IMR-90 (cell line): ENCODE measurements at regions not wholly inside any gene's neighbourhood (a gene's known extent, or its start where the extent isn't known, plus 50 kb on each side); places are given as distances from the start of the nearest gene placed in this dataset.

Experiments used
- ATAC-seq: fragments of 200-7000 bp; cut with Tn5 transposase; 2 replicates; pipeline ENCODE4 v1.9.1; 2020; ENCODE audit warnings: low read depth, mild to moderate bottlenecking, moderate library complexity
- BruUV-seq: library from RNA; stranded (reverse); fragments of 400-500 nt; replicated peaks from 2 replicates; lab custom pipeline; 2021; lab: Mats Ljungman, UMichigan
- CTCF ChIA-PET: fragments of 300-600 bp; formaldehyde crosslinking; extraction: SDS; loops from one replicate; lab custom pipeline; 2021; ENCODE audit warnings: antibody characterized with exemption; lab: Yijun Ruan, JAX
- POLR2A ChIA-PET: fragments of 300-600 bp; sonication (Branson Sonifier 250); formaldehyde crosslinking; loops from one replicate; lab custom pipeline; 2022; ENCODE audit warnings: antibody characterized with exemption; ENCODE audit not compliant: unreplicated experiment; lab: Charles Lee
- DNase-seq: peaks from one replicate; pipeline ENCODE4 v3.0.0; 2013
- H2AFZ ChIP-seq: replicated peaks from 2 replicates; pipeline ENCODE3; 2013; ENCODE audit warnings: low read length, mild to moderate bottlenecking; ENCODE audit not compliant: poor library complexity
- H2AK5ac ChIP-seq: 2 replicates; pipeline ENCODE4 v1.6.1; 2013; ENCODE audit warnings: low read depth, low read length, inconsistent platforms
- H2AK9ac ChIP-seq: replicated peaks from 2 replicates; pipeline ENCODE3; 2013; ENCODE audit warnings: mild to moderate bottlenecking, low read depth, low read length, moderate library complexity; ENCODE audit not compliant: poor library complexity
- H2BK120ac ChIP-seq: 2 replicates; pipeline ENCODE4 v1.6.1; 2013; ENCODE audit warnings: low read depth, low read length, inconsistent platforms
- H2BK15ac ChIP-seq: 3 replicates; pipeline ENCODE4 v1.6.1; 2013; ENCODE audit warnings: low read depth, low read length, inconsistent platforms
- H2BK20ac ChIP-seq: 2 replicates; pipeline ENCODE4 v1.6.1; 2013; ENCODE audit warnings: low read depth, mild to moderate bottlenecking, inconsistent platforms, low read length, moderate library complexity
- H2BK5ac ChIP-seq: 2 replicates; pipeline ENCODE4 v1.6.1; 2013; ENCODE audit warnings: mild to moderate bottlenecking, low read depth, low read length, inconsistent platforms; ENCODE audit not compliant: poor library complexity, severe bottlenecking
- H3K14ac ChIP-seq: replicated peaks from 2 replicates; pipeline ENCODE4 v1.6.1; 2013; ENCODE audit warnings: low read depth, low read length, inconsistent platforms
- H3K18ac ChIP-seq: 2 replicates; pipeline ENCODE4 v1.6.1; 2013; ENCODE audit warnings: low read depth, low read length, control low read depth
- H3K23ac ChIP-seq: 2 replicates; pipeline ENCODE4 v1.6.1; 2013; ENCODE audit warnings: low read depth, low read length, inconsistent platforms
- H3K27ac ChIP-seq: 2 replicates; pipeline ENCODE4 v1.5.1; 2013; ENCODE audit warnings: mild to moderate bottlenecking, control low read depth, low read length; ENCODE audit not compliant: insufficient read depth
- H3K27me3 ChIP-seq: 2 replicates; pipeline ENCODE4 v1.6.1; 2013; ENCODE audit warnings: low read length; ENCODE audit not compliant: control insufficient read depth, insufficient read depth
- H3K36me3 ChIP-seq: 2 replicates; pipeline ENCODE4 v1.6.1; 2013; ENCODE audit warnings: low read length, mixed read lengths; ENCODE audit not compliant: control insufficient read depth, insufficient read depth
- H3K4ac ChIP-seq: 2 replicates; pipeline ENCODE4 v1.6.1; 2013; ENCODE audit warnings: low read depth, low read length, inconsistent platforms
- H3K4me1 ChIP-seq: 2 replicates; pipeline ENCODE4 v1.6.1; 2013; ENCODE audit warnings: low read length, mixed read lengths; ENCODE audit not compliant: control insufficient read depth, insufficient read depth
- H3K4me2 ChIP-seq: 2 replicates; pipeline ENCODE4 v1.6.1; 2013; ENCODE audit warnings: low read depth, mild to moderate bottlenecking, control low read depth, low read length, moderate library complexity
- H3K4me3 ChIP-seq: 2 replicates; pipeline ENCODE4 v1.5.1; 2013; ENCODE audit warnings: low read depth, mild to moderate bottlenecking, control low read depth, low read length, moderate library complexity; ENCODE audit not compliant: insufficient read depth
- H3K56ac ChIP-seq: 2 replicates; pipeline ENCODE4 v1.6.1; 2013; ENCODE audit warnings: low read length, inconsistent platforms; ENCODE audit not compliant: insufficient read depth; ENCODE audit errors: extremely low read depth
- H3K79me1 ChIP-seq, 2 experiments: 2 replicates each; pipeline ENCODE4 v1.6.1; 2013; ENCODE audit warnings: low read length in 2 of 2, inconsistent platforms in 1 of 2, low read depth in 1 of 2
- H3K9ac ChIP-seq: 2 replicates; pipeline ENCODE4 v1.6.1; 2013; ENCODE audit warnings: low read depth, low read length, control low read depth
- H3K9me1 ChIP-seq: 2 replicates; pipeline ENCODE4 v1.6.1; 2013; ENCODE audit warnings: low read length, inconsistent platforms; ENCODE audit not compliant: insufficient read depth
- H3K9me3 ChIP-seq: 2 replicates; pipeline ENCODE4 v1.6.1; 2013; ENCODE audit warnings: low read length; ENCODE audit not compliant: control insufficient read depth, insufficient read depth
- H4K20me1 ChIP-seq: 2 replicates; pipeline ENCODE4 v1.6.1; 2013; ENCODE audit warnings: low read length, inconsistent platforms; ENCODE audit not compliant: insufficient read depth
- H4K5ac ChIP-seq: 2 replicates; pipeline ENCODE4 v1.6.1; 2013; ENCODE audit warnings: mild to moderate bottlenecking, low read depth, low read length, control low read depth
- H4K8ac ChIP-seq, 2 experiments: 2 replicates each; pipeline ENCODE4 v1.6.1; 2013; ENCODE audit warnings: low read depth in 2 of 2, low read length in 2 of 2, control low read depth in 1 of 2, inconsistent platforms in 1 of 2
- H4K91ac ChIP-seq: 2 replicates; pipeline ENCODE4 v1.6.1; 2013; ENCODE audit warnings: low read depth, low read length, inconsistent platforms; ENCODE audit not compliant: insufficient read depth
- MAZ ChIP-seq: IDR thresholded peaks from 2 replicates; pipeline ENCODE4 v1.6.1; 2012; ENCODE audit warnings: low read depth, mild to moderate bottlenecking, low read length, improper control_type of control experiment, moderate library complexity, borderline replicate concordance
- WGBS, 2 experiments: methylation state at CpG; one replicate each; pipeline versions ENCODE4 v1.1.5 to v1.1.7; 2013; ENCODE audit warnings: missing lambda C conversion rate in 2 of 2; ENCODE audit not compliant: insufficient read length in 1 of 2; ENCODE audit errors: extremely low coverage in 2 of 2; 5-methylcytosine and 5-hydroxymethylcytosine counted together
- dilution Hi-C: fragments of 300-500 bp; cut with HindIII; formaldehyde crosslinking; loops from one replicate; pipeline ENCODE4 v1.14.3; 2018; ENCODE audit warnings: low sequenced_read_pairs; ENCODE audit not compliant: unreplicated experiment
- in situ Hi-C: fragments of 300-500 bp; cut with MboI; formaldehyde crosslinking; loops from 3 replicates; pipeline ENCODE4 v1.14.3; 2019; ENCODE audit warnings: low sequenced_read_pairs, inconsistent platforms, mixed read lengths
- intact Hi-C: fragments of 100-400 bp; cut with micrococcal nuclease; formaldehyde crosslinking; loops from 2 replicates; pipeline ENCODE4 v1.10.0; 2022

DNA sequence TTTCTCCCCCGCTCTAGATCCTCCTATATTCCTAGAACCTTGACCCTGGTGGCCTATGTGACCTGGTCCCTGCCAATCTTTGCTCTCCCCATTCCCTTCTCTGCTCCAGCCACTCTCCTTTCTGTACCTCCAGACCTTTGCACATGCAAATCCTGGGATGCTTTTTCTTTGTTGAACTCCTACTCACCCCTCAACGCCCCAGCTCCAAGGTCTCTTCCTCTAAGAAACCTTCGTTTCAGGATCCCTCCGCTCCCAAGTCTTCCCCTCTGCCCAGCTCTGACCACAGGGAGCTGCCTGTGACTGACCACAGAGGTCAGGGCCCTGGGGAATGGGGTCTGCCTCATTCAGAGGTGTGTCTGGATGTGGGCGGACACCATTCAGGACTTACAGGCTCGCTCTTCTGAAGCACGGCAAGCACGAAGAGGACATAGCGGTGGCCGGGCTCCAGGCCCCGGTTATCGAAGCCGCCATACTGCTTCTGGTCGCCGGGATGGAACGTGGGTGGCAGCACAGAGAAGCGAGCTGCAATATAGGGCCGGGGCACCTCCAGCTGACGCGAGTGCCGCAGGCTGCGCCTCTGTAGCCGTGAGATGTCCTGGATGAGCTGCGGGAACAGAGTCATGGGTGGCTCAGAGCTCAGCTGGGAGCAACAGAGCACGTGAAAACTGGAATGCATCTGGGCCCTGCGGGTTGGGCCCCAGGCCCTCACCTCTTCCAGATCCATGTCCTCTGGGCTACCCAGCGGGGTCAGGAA, 120.9 kb downstream of the PTPRS start:
- no peak overlapping the region for H2AK5ac ChIP-seq
- WGBS, 2 experiments: 96% methylated on average over 18 of the region's 27 CpGs; no CpG with 5 or more reads in 1 of the 2 experiments
- CTCF ChIA-PET: no interaction called here

More for the DNA sequence above, 120.9 kb downstream of the PTPRS start:
- Histone ChIP-seq H2BK120ac (no peak overlapping the region), H3K27me3 (no peaks in the 10 kb centered on the region), H3K9me1 (peaks cover 6% of the 10 kb centered on the region), H4K5ac (no peak overlapping the region), H3K27ac (no peak overlapping the region), H2AFZ (no peak overlapping the region), H3K56ac (no peak overlapping the region), H3K4me1 (no peaks in the 10 kb centered on the region), H2BK15ac (no peak overlapping the region), H3K9ac (no peak overlapping the region), H3K4me2 (no peak overlapping the region), H4K91ac (no peak overlapping the region), H3K36me3 (peaks cover 71% of the 10 kb centered on the region), H3K23ac (no peak overlapping the region), H4K8ac (no peak overlapping the region), H3K4me3 (no peak overlapping the region), H4K20me1 (no peaks in the 10 kb centered on the region), H3K14ac (no peak overlapping the region), H2BK5ac (no peak overlapping the region), H3K4ac (no peak overlapping the region), H3K9me3 (no peaks in the 10 kb centered on the region), H2AK9ac (no peak overlapping the region), H2BK20ac (no peak overlapping the region), H3K79me1 (no peaks in the 10 kb centered on the region), H3K18ac (no peak overlapping the region)
- TF ChIP-seq MAZ: no peak
- POLR2A ChIA-PET: no interaction called here
- intact Hi-C loops: no loop called here
- ATAC-seq (no peak), DNase-seq (no peak)
- no TSS peak for BruUV-seq
- in situ Hi-C loops: no loop called here
- dilution Hi-C loops: no loop called here
